T-helper 1 cell treated with Interleukin-12 subunit alpha and Interleukin-12 subunit beta and Interleukin-4 antibody, amounts not matched to agents 30 ng/mL and 1 ng/mL, for 36 hours (primary cell): ENCODE measurements at regions not wholly inside any gene's neighbourhood (a gene's known extent, or its start where the extent isn't known, plus 50 kb on each side); places are given as distances from the start of the nearest gene placed in this dataset.

Experiments used
- intact Hi-C: fragments of 100-400 bp; cut with micrococcal nuclease; formaldehyde crosslinking; loops from one replicate; pipeline ENCODE4 v1.15.1; 2024

GRCh38 chr4:83862471-83862870 is 326.6 kb downstream of the GPAT3 start:
- intact Hi-C loops: no loop called here

- intact Hi-C loops: no loop called here
Observed at GRCh38 chr4:83860200-83860599, 324.3 kb downstream of the GPAT3 start.

- intact Hi-C loops: no loop called here
Observed at GRCh38 chr4:83858131-83858530, 322.2 kb downstream of the GPAT3 start.

- intact Hi-C loops: no loop called here
Observed at GRCh38 chr4:83855044-83855443, 319.1 kb downstream of the GPAT3 start.

- intact Hi-C loops: no loop called here
Observed at GRCh38 chr4:83852085-83852451, 316.2 kb downstream of the GPAT3 start.

- intact Hi-C loops: no loop called here
Observed at GRCh38 chr4:83851261-83852084, 315.6 kb downstream of the GPAT3 start.

GRCh38 chr4:83850435-83850834 is 314.5 kb downstream of the GPAT3 start:
- intact Hi-C loops: no loop called here

GRCh38 chr4:83846193-83846830 is 310.4 kb downstream of the GPAT3 start:
- intact Hi-C loops: no loop called here

GRCh38 chr4:83839615-83840014 is 303.7 kb downstream of the GPAT3 start:
- intact Hi-C loops: no loop called here

GRCh38 chr4:83837614-83838308 is 301.9 kb downstream of the GPAT3 start:
- intact Hi-C loops: no loop called here

GRCh38 chr4:83833920-83834319 is 298.0 kb downstream of the GPAT3 start:
- intact Hi-C loops: no loop called here

- intact Hi-C loops: no loop called here
Observed at GRCh38 chr4:83832110-83832825, 296.4 kb downstream of the GPAT3 start.

- intact Hi-C loops: no loop called here
Observed at GRCh38 chr4:83831588-83831987, 295.7 kb downstream of the GPAT3 start.

- intact Hi-C loops: no loop called here
Observed at GRCh38 chr4:83830138-83830888, 294.4 kb downstream of the GPAT3 start.

GRCh38 chr4:83828601-83829000 is 292.7 kb downstream of the GPAT3 start:
- intact Hi-C loops: no loop called here

GRCh38 chr4:83821493-83821892 is 285.6 kb downstream of the GPAT3 start:
- intact Hi-C loops: no loop called here

- intact Hi-C loops: no loop called here
Observed at GRCh38 chr4:83819582-83819981, 283.7 kb downstream of the GPAT3 start.

GRCh38 chr4:83810428-83810827 is 274.5 kb downstream of the GPAT3 start:
- intact Hi-C loops: no loop called here

GRCh38 chr4:83809581-83809980 is 273.7 kb downstream of the GPAT3 start:
- intact Hi-C loops: no loop called here

GRCh38 chr4:83793481-83793880 is 257.6 kb downstream of the GPAT3 start:
- intact Hi-C loops: no loop called here

- intact Hi-C loops: no loop called here
Observed at GRCh38 chr4:83785891-83786290, 250.0 kb downstream of the GPAT3 start.
